ENCODE measurements at regions not wholly inside any gene's neighbourhood (a gene's known extent, or its start where the extent isn't known, plus 50 kb on each side); places are given as distances from the start of the nearest gene placed in this dataset.
"Not testable (repeated sequence)": the region's sequence is repeated elsewhere in the genome, so short reads cannot be mapped to it uniquely, and the experiment has no call there.

DNA sequence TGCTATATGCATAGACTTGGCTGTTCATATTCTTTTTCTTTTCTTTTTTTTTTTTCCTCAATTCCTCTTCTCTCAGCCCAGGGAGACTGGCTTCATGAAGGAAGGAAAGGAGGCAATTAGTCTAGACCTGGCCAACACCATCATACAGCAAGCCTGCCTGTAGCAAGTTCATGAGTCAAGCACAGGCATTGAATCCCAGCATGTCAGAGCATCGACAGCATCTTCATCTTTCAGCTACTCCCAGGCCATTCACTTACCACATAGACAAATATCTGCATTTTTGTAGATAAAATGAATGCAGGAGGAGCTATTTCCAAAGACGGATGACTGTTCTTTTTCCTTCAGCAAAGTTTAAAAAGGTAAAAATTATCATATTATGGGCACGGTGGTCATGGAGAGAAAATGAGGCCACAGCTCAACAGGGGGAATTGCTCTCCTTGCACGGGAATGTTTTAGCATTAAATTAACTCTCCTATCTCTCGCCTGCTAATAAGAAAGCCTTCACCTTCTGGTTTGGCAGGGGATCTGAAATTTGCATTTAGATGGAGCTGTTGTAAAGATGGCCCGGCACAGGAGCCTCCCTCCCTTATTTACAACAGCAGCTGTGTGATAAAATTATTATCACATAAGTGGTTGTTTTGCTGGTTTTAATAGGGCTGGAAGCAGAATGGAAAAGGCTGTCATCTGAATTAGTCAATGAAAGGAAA lies 626.5 kb upstream of the AUTS2 start:
- DNase-seq, result no peak

DNA sequence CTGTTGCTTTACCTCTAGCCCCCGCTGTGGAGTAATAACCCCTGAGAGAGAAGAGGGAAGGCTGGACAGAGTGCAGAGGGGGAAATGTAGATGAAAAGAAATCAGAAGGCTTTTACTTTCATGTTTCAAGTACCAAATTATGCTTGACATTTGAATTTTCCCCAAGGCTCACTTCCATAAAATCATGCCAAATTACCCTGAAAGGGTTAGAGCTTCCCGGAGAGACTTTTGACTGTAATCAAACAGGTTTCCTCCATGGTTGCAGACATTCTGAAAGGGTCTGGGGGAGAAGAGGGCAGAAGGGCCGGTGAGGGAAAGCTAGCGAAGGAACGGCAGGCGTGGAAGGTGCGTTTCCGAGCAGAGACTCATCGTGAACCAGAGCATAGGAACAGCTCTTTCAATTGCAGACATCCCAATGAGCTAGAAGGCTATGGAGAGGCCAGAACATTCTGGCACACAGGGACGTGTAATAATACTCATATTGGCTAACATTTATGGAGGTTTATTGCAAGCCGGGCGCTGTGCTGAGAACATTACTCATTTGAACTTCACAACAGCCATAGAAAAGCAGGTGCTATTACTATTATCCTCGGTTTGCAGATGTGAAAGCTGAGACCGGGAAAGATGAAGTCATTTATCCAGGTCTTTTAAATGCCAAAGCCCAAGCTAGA lies 620.8 kb upstream of the AUTS2 start:
- no peak for DNase-seq

DNA sequence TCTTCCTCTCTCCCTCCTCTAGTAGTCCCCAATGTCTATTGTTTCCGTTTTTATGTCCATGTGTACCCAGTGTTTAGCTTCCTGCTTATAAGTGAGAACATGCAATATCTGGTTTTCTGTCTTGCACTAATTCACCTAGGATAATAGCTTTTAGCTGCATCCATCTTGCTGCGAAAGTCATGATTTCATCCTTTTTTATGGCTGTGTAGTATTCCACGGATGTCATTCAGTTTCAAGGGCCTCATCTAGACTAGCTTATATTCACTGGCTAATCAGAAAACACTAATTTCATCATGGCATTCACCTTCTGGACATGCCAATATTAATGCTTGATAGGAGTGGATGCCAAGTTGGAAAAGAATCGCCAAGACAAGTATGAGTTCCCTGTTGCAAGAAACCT lies 619.6 kb upstream of the AUTS2 start:
- no peak for DNase-seq

DNA sequence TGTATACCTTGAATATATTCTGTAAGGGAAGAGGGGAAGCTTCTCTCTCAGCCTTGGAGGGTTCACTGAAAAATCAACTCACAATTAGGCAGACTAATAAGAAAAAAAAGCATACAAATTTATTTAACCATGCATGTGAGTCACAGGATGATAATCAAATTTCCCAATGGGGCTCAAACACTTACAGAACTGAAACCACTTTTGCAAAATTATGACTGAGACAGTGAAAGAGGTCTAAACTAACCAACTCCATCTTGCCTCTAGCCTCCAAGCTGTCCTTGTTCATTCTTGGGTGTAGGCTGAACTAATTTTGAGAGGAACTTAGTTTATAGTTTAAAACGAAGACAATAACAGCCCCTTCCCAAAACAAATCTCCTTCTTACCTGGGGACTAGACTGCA lies 618.3 kb upstream of the AUTS2 start:
- DNase-seq, result no peak

DNA sequence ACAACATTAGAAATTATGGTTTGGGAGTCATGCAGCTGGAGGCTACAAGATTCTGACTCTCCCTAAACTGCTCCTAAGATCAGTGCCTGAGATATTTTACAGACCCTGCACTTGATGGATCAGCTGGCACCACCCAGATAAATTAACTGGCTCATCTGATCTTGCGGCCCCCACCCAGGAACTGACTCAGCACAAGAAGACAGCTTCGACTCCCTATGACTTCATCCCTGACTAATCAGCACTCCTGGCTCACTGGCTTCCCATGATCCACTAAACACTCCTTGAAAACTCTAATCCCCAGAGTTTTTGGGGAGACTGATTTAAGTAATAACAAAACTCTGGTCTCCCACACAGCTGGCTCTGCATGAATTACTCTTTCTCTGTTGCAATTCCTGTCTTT lies 617.8 kb upstream of the AUTS2 start:
- not testable (repeated sequence) for DNase-seq

DNA sequence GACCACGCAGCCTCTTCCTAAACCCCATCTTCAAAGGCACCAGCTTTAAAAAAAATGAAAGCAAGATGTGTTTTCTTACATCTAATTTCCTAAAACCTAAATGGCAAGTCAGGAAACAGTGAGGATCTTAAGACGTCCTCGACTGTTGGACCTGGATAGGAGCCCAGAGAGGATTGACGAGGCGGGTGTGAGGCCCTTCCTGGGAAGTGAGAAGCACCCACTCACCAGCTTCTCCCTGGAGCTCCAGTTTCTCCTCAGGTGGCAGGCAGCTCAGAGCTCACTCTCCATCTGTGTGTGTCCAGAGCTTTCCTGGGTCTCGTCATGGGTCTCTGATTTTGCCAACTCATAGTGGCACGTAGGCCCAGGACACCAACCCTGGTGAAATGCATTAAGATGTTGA lies 614.0 kb upstream of the AUTS2 start:
- no peak for DNase-seq

DNA sequence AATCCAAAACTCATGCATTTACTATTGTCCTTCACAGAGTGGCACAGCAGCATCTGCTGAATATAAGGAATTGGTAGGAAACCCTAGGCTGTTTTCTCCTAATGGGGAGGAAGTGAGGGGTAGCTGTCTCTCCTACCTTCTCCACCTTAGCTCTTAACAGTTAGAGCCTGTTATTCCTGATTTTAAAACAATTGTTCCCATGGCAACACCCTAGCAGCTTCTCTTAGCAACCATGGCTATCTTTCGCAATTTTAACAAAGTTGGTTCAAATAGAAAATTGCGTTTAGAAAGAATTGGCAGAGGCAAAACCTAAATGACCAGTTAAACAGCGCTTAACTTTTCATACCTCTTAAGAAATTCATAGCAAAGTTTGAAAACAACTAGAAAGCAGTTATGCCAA lies 603.4 kb upstream of the AUTS2 start:
- DNase-seq, result no peak

DNA sequence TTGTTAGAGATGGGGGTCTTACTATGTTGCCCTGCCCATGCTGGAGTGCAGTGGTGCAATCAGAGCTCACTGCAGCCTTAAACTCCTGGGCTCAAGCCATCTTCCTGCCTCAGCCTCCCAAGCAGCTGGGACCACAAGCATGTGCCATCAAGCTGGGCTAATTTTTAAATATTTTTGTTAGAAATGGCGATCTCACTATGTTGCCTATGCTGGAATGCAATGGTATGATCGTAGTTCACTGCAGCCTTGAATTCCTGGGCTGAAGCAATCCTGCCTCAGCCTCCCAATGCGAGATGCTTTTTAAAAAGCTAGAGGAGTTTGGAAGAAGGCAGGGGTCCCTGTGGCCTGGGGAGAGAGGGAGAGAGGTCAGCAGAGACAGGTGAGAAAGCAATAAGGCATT lies 600.1 kb upstream of the AUTS2 start:
- no peak for DNase-seq

DNA sequence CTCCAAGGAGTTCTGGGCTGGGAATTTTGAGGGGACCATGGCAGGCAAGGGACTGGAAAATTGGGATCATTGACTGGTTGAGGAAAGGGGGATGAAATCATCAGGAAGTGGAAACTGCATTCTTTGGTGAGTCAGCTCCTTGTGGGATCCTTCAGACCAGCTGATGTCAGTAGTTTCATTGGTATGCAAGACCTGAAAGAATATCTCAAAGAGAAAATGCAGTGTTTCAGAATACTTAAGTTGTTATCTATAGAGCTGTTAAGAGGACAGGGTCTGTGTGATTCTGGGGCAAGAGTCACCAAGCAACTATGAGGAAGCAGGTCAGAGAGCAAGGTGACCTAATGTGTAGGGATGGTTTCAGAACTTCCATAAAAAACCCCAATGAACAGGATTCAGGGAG lies 595.9 kb upstream of the AUTS2 start:
- DNase-seq, result no peak

DNA sequence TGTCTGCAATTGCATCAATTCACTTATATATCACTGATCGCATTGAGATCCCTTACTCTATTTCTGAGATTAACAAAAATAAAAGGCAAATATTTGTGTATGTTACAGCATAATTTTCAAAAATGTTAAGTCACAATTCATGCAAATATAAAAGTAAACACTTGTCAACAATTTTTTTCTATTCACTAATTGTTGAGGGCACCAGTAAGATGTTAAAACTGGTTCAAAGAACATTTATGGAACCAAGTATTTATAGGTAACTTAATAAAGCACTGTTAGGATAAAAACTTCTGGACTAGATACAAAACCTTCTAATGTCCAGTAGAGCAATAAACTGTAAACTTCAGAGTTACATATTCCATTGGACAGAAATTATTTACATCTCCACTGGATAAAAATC lies 586.1 kb upstream of the AUTS2 start:
- DNase-seq, result no peak

DNA sequence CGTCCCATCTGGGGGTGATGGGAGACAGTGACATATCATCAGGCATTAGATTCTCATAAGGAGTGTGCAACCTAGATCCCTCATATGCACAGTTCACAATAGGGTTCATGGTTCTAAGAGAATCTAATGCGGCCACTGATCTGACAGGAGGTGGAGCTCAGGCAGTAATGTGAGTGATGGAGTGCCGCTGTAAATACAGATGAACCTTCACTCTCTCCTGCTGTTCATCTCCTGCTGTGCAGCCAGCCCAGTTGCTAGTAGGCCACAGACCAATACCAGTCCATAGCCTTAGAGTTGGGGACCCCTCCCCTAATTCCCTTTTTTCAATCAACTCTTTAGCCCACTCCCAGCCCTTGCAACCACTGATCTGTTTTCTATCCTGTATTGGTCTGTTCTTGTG lies 581.1 kb upstream of the AUTS2 start:
- DNase-seq, result no peak

DNA sequence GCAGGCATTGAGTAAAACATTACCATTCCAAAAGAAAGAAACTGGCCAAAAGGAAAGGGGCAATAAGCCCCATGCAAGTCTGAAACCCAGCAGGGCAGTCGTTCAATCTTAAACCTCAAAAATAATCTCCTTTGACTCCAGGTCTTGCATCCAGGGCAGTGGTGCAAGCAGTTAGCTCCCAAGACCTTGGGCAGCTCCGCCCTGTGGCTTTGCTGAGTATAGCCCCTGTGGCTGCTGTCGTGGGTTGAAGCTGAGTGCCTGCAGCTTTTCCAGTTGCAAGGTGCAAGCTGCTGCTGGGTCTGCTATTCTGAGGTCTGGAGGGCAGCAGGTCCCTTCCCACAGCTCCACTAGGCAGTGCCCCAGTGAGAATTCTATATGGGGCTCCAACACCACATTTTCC lies 580.1 kb upstream of the AUTS2 start:
- DNase-seq, result no peak

DNA sequence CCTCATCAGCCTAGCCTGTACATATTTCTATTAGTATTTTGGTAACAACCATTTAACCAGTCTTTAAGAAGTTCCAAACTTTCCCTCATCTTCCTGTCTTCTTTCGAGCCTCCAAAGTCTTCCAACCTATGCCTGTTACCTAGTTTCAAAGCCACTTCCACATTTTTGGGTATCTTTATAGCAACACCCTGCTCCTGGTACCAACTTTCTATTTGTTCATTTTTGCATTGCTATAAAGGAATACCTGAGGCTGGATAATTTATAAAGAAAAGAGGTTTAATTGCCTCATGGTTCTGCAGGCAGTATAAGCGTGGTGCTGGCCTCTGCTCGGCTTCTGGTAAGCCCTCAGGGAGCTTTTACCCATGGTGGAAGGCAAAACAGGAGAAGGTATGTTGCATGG lies 578.8 kb upstream of the AUTS2 start:
- no peak for DNase-seq

DNA sequence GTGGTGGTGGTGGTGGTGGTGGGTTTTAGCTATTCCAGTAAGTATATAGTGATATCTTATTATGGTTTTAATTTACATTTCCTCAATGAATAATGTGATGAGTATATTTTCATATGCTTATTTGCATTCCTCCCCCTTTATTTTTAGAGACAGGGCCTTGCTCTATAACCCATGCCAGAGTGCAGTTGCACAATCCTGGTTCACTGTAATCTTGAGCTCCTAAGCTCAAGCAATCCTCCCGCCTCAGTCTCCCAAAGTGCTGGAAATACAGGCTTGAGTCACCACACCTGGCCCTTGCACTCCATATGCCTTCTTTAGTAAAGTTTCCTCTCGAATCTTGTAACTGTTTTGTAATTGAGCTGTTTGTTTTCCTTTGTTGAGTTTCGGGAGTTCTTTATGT lies 577.7 kb upstream of the AUTS2 start:
- no peak for DNase-seq

DNA sequence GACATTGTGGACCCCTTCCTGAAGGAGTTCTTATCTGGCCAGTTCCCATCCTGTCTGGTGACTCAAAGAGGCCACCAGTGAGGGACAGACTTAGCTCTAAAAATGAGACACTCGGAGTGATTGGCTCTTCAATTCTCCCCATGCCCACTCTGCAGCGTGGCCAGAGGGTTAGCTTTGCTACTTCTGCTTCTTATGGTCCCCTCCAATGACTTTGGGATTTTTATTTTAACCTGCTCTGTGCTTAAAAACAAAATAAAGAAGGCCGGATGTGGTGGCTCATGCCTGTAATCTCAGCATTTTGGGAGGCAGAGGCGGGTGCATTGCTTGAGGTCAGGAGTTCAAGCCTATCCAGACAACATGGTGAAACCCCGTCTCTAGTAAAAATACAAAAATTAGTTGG lies 573.0 kb upstream of the AUTS2 start:
- no peak for DNase-seq

DNA sequence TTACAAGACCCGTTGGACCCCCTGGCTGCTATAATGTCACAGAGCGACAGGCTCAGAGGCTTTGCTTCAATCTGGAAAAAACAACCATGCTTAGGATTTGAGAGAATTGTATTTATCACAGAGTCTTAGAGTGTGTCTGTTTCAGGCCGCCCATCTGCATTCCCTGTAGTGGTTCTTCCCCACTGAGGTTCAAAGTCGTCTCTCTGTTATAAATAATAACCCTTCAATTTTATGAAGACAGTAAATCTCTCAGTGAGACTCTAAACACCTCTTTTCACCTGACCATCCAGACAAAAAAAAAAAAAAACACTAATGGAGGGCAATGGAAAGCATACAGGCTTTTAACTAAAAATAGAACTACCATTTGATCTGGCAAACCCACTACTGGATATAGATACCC lies 565.4 kb upstream of the AUTS2 start:
- no peak for DNase-seq

DNA sequence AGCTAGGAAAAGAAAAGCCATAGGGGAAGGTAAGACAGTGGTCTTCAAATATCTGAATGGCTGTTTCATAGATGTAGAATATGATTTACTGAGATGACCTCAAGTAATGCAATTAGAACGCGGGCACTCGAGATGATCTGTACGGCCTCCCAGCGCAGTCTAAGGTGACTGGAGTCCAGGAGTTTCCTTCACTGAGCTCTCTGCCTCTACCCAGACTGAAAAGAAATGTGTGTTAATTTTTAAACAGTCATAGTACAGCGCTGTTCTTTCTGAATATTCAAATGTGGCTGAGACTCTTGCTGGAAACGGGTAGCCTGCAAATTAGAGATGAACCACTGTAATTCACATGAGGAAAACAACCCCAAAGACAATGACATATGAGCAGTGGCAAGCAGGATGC lies 562.4 kb upstream of the AUTS2 start:
- DNase-seq, result no peak

DNA sequence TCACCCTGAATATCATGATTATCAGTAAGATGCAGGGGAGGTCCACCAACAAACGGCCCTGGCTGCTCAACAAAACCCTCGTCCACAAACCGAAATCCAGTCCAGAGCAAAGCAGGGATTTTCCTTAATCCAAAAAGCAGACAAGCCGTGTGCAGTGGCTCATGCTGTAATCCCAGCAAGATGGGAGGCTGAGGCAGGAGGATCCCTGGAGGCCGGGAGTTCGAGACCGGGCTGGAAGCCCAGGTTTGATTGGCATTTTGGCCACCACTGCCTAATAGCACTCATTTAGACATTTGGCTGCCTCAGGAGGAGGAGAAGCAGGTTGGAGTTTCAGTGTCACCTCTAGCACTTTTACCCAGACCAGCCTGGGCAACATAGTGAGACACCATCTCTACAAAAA lies 562.0 kb upstream of the AUTS2 start:
- no peak for DNase-seq

DNA sequence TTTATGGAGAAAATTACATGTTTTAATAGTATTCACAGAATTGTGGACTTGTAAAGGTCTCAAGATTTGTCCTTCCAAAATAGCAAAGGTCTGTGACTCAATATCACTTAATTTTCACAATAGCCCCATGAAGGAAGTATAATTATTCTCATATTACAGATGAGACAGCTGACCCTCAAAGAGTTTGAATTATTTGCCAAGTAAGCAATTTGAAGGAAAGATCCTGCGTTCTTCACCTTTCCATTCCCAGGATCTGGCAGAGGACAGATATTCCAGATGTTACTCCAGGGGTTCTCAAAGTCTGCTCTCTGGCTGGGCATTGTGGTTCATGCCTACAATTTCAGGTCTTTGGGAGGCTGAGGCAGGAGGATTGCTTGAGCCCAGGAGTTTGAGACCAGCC lies 559.4 kb upstream of the AUTS2 start:
- no peak for DNase-seq

DNA sequence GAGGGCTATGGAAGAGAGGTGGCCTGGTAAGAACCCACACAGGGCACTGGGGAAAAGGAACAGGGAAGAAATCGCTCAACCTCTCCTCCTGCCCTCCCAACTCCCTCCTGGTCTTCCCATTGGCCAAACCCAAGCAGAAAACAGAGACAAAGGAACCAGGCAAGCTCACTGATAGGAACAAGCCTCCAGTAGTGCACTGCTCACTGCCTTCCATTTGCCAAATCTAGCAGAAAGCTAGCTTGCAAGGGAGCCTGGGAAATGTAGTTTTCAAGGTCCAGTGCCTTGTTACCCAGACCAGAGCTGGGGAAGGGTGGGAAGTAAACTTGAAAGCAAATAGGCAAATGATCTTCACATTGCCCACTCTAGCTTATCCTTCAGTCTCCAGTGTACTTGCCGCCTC lies 556.1 kb upstream of the AUTS2 start:
- DNase-seq, result no peak

DNA sequence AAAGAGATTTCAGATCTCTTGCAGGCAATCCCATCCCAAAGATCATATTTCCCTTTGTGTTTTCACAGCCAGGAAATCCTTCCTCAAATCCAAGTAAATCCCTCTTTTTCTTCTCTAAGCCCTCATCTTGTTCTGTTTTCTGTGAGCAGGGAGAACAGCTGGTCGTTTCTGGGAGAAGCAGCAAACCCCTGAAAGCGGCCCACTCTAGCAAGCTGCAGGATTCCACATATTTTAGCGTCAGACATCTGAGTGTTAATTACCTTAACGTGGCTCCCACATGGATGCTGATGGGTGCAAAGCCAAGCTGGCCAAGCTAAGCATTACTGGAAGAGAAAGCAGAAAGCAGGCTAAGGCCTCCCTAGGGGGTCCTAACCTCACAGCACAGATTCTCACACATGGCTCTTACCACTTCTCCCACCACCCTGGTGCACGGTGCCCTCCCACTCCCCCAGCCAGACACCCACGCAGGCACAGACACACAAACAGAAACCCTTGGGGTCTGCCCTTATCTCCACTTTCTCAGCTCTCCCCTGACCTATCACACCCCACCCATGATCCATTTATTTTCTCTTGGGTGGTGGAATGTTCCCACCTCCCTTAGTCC lies 551.0 kb upstream of the AUTS2 start:
- no peak for DNase-seq

DNA sequence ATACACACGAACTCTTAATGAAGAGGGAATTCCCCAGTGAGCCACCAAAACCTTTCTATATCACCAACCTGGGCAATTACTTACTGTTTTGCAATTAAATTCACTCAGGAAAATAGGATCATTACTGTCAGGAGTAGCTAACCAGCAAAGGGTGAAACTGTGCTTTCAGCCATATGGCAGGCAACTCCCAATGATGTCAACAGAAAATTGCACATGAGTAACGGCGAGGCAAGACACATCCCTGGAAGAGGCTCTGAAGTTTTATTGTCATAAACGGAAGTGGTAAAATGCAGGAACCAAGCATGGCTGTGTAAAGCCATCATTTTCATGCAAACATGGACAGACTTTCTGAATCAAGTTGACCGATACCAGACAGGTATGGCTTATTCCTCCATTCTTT lies 548.9 kb upstream of the AUTS2 start:
- DNase-seq, result no peak

DNA sequence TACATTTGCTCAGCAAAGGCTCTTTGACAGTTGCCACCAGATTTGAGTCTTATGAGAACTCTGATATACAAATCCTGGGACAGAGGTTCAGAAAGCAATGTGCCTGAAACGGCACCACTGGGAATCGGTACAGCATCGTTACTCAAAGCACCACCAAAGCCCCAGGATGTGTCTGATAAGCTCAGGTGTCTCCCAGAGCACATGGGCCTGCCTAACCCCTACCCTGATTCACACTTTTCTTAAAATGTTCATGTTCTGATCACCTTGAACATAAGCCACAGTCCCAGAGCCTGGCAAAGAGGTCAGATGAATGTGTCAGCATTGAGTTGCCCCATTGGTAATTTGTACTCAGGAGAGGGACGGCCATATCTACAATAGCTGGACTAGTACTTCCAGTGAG lies 545.8 kb upstream of the AUTS2 start:
- DNase-seq, result no peak

DNA sequence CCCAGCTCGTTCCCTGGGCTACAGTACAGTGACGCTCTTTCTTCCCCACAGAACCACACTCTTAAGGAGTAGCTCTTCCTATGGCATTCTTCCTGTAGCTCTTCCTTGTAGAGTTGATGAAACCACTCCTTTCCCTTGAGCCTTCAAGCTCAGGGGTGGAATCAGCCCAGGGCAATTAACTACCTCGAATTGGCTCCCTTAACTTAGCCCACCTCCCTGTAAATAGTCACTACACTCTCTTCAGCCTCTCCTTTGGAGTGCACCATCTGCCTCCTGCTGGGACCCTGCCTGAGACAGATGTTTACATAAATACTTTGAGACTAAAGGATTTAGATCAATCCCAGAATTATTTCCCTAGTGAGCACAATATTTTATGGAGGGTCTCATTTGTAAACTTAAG lies 537.8 kb upstream of the AUTS2 start:
- DNase-seq, result no peak
